Ectodermal cell (in vitro differentiated cells): ENCODE measurements at regions not wholly inside any gene's neighbourhood (a gene's known extent, or its start where the extent isn't known, plus 50 kb on each side); places are given as distances from the start of the nearest gene placed in this dataset.

Experiments
- H3K27ac ChIP-seq: 2 replicates; pipeline ENCODE4 v1.7.0; 2013; ENCODE audit warnings: mild to moderate bottlenecking, low read depth, low read length; ENCODE audit not compliant: insufficient read depth, poor library complexity, severe bottlenecking
- H3K27me3 ChIP-seq: 2 replicates; pipeline ENCODE4 v1.7.0; 2013; ENCODE audit warnings: mild to moderate bottlenecking, low read length; ENCODE audit not compliant: insufficient read depth, control insufficient read depth, poor library complexity, severe bottlenecking
- H3K36me3 ChIP-seq: one replicate; pipeline ENCODE4 v1.7.0; 2013; ENCODE audit warnings: low read length; ENCODE audit not compliant: control insufficient read depth, insufficient read depth
- H3K4me1 ChIP-seq: one replicate; pipeline ENCODE4 v1.7.0; 2013; ENCODE audit warnings: low read length; ENCODE audit not compliant: control insufficient read depth, insufficient read depth
- H3K4me3 ChIP-seq: 2 replicates; pipeline ENCODE4 v1.7.0; 2013; ENCODE audit warnings: low read depth, low read length, control low read depth; ENCODE audit not compliant: insufficient read depth
- H3K9me3 ChIP-seq: 2 replicates; pipeline ENCODE4 v1.7.0; 2013; ENCODE audit warnings: mild to moderate bottlenecking, low read length, moderate library complexity; ENCODE audit not compliant: control insufficient read depth
- WGBS, 2 experiments: methylation state at CpG; one replicate each; pipeline ENCODE4 v1.1.7; 2013; ENCODE audit warnings: missing lambda C conversion rate in 2 of 2; 5-methylcytosine and 5-hydroxymethylcytosine counted together

- no peaks in the 10 kb centered on the region for H3K9me3 ChIP-seq
- no peak overlapping the region for H3K4me3 ChIP-seq
- whole genome bisulfite sequencing, 2 experiments = 90 to 91% methylated on average over 6 of the region's 6 CpGs
- no peaks in the 10 kb centered on the region for H3K36me3 ChIP-seq
- no peak overlapping the region for H3K27ac ChIP-seq
- H3K4me1 ChIP-seq = peaks cover 7% of the 10 kb centered on the region
- H3K27me3 ChIP-seq = no peaks in the 10 kb centered on the region
Observed at GRCh38 chr2:2875831-2876230, 501.8 kb downstream of the EIPR1 start.

- Histone ChIP-seq H3K4me1 (peaks cover 7% of the 10 kb centered on the region), H3K9me3 (no peaks in the 10 kb centered on the region), H3K36me3 (no peaks in the 10 kb centered on the region), H3K4me3 (no peak overlapping the region), H3K27ac (no peak overlapping the region), H3K27me3 (no peaks in the 10 kb centered on the region)
- WGBS, 2 experiments = 94 to 97% methylated on average over 11 of the region's 11 CpGs
Observed at GRCh38 chr2:2875296-2875695, 502.3 kb downstream of the EIPR1 start.

GRCh38 chr2:2874805-2875204 lies 502.8 kb downstream of the EIPR1 start:
- Histone ChIP-seq H3K36me3 (no peaks in the 10 kb centered on the region), H3K4me1 (peaks cover 7% of the 10 kb centered on the region), H3K9me3 (no peaks in the 10 kb centered on the region), H3K27ac (no peak overlapping the region), H3K27me3 (no peaks in the 10 kb centered on the region), H3K4me3 (no peak overlapping the region)
- WGBS, 2 experiments = 94 to 96% methylated on average over 12 of the region's 12 CpGs

GRCh38 chr2:2874341-2874740 lies 503.3 kb downstream of the EIPR1 start:
- Histone ChIP-seq H3K4me3 (no peak overlapping the region), H3K27me3 (no peaks in the 10 kb centered on the region), H3K36me3 (no peaks in the 10 kb centered on the region), H3K9me3 (no peaks in the 10 kb centered on the region), H3K27ac (no peak overlapping the region), H3K4me1 (peaks cover 7% of the 10 kb centered on the region)
- WGBS, 2 experiments = 94 to 95% methylated on average over 10 of the region's 10 CpGs

GRCh38 chr2:2873450-2873811 lies 504.2 kb downstream of the EIPR1 start:
- Histone ChIP-seq H3K36me3 (no peaks in the 10 kb centered on the region), H3K4me1 (peaks cover 7% of the 10 kb centered on the region)
- WGBS, 2 experiments = 85 to 87% methylated on average over 7 of the region's 7 CpGs

GRCh38 chr2:2872713-2873449 lies 504.7 kb downstream of the EIPR1 start:
- no peak overlapping the region for H3K4me3 ChIP-seq
- H3K9me3 ChIP-seq = no peaks in the 10 kb centered on the region
- no peak overlapping the region for H3K27ac ChIP-seq
- peaks cover 7% of the 10 kb centered on the region for H3K4me1 ChIP-seq
- 87 to 91% methylated on average over 3 of the region's 3 CpGs for WGBS, 2 experiments
- no peaks in the 10 kb centered on the region for H3K36me3 ChIP-seq
- H3K27me3 ChIP-seq = no peaks in the 10 kb centered on the region

More at GRCh38 chr2:2873450-2873811, 504.2 kb downstream of the EIPR1 start:
- Histone ChIP-seq H3K4me3 (no peak overlapping the region), H3K27ac (no peak overlapping the region), H3K9me3 (no peaks in the 10 kb centered on the region), H3K27me3 (no peaks in the 10 kb centered on the region)

GRCh38 chr2:2872309-2872617 lies 505.4 kb downstream of the EIPR1 start:
- peaks cover 7% of the 10 kb centered on the region for H3K4me1 ChIP-seq
- no peaks in the 10 kb centered on the region for H3K27me3 ChIP-seq
- H3K9me3 ChIP-seq = no peaks in the 10 kb centered on the region
- no peak overlapping the region for H3K27ac ChIP-seq
- 87 to 91% methylated on average over 15 of the region's 15 CpGs for WGBS, 2 experiments
- no peaks in the 10 kb centered on the region for H3K36me3 ChIP-seq
- H3K4me3 ChIP-seq = no peak overlapping the region

- Histone ChIP-seq H3K27me3 (no peaks in the 10 kb centered on the region), H3K4me1 (peaks cover 7% of the 10 kb centered on the region), H3K4me3 (no peak overlapping the region), H3K9me3 (no peaks in the 10 kb centered on the region), H3K36me3 (no peaks in the 10 kb centered on the region), H3K27ac (no peak overlapping the region)
- 94% methylated on average over 21 of the region's 22 CpGs for WGBS, 2 experiments
Observed at GRCh38 chr2:2871480-2872308, 505.9 kb downstream of the EIPR1 start.

- Histone ChIP-seq H3K4me3 (no peak overlapping the region), H3K27ac (no peak overlapping the region), H3K36me3 (no peaks in the 10 kb centered on the region), H3K4me1 (no peaks in the 10 kb centered on the region), H3K27me3 (no peaks in the 10 kb centered on the region), H3K9me3 (no peaks in the 10 kb centered on the region)
- WGBS, 2 experiments = 81 to 84% methylated on average over 5 of the region's 5 CpGs
Observed at GRCh38 chr2:2870106-2870505, 507.5 kb downstream of the EIPR1 start.

- no peak overlapping the region for H3K27ac ChIP-seq
Observed at GRCh38 chr2:2869553-2869952, 508.1 kb downstream of the EIPR1 start.

More at GRCh38 chr2:2869553-2869952, 508.1 kb downstream of the EIPR1 start:
- Histone ChIP-seq H3K27me3 (no peaks in the 10 kb centered on the region), H3K4me3 (no peak overlapping the region), H3K4me1 (no peaks in the 10 kb centered on the region), H3K36me3 (no peaks in the 10 kb centered on the region), H3K9me3 (no peaks in the 10 kb centered on the region)
- WGBS, 2 experiments = 95 to 97% methylated on average over 9 of the region's 9 CpGs
